ENCODE measurements at regions not wholly inside any gene's neighbourhood (a gene's known extent, or its start where the extent isn't known, plus 50 kb on each side); places are given as distances from the start of the nearest gene placed in this dataset.
A peak's percentile ranks its signal among the peaks of the same experiment; 100 is the strongest.

DNA sequence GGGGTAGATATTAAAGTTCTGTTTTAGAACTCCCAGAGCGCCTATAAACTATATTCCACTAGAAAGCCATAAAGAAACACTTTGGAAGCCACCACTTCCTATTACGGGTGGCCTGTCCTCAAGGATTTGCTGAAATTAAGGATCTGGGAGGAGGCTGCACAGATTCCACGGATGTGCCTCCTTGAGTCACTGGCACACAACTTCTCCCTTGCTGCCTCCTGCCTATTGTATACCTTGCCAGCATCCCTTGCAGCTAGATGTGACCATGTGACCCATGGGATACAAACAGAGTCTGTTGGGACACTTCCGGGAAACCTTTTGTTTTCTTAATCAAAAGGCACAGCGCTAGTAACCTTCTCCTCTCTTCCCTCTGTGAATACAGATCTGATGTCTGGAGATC is 263.0 kb downstream of the C16orf95 start:
- no peaks in the 10 kb centered on the region for H3K36me3 ChIP-seq (ENCODE audit: insufficient read depth, low read length)
- no peak overlapping the region for H3K9ac ChIP-seq (ENCODE audit: low read depth, low read length)
- H3K4me2 ChIP-seq (ENCODE audit: low read length): no peak overlapping the region

DNA sequence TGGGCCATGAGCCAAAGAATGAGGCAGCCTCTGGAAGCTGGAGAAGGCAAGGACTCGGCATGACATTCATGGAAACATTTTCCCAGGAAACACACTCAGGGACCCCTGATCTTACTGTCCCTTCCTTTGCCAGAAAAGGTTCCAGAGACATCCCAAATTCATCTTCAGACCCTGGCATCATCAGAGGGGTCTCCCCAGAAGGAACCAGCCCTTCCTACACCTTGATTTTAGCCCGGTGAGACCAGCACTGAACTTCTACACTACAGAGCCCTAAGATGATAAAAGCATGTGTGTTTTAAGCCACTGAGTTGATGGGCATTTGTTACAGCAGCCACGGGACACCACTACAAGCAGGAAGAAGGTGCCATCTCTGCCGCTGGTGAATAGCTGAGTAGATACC is 262.3 kb downstream of the C16orf95 start:
- peaks cover 4% of the 10 kb centered on the region for H3K9me3 ChIP-seq (replicated peaks; ENCODE audit: low read length)
- H3K4me1 ChIP-seq (ENCODE audit: control insufficient read depth, insufficient read depth, low read length): peaks cover 2% of the 10 kb centered on the region
- H3K9ac ChIP-seq (ENCODE audit: low read depth, low read length): no peak overlapping the region
- H3K36me3 ChIP-seq (ENCODE audit: insufficient read depth, low read length): no peaks in the 10 kb centered on the region
- no peak overlapping the region for H3K4me3 ChIP-seq (ENCODE audit: low read length)
- no peak overlapping the region for H3K4me2 ChIP-seq (ENCODE audit: low read length)
- H3K27me3 ChIP-seq (ENCODE audit: control insufficient read depth, insufficient read depth, low read length): peaks cover 3% of the 10 kb centered on the region

More for the DNA sequence above, 263.0 kb downstream of the C16orf95 start:
- peaks cover 2% of the 10 kb centered on the region for H3K4me1 ChIP-seq (ENCODE audit: control insufficient read depth, insufficient read depth, low read length)
- peaks cover 4% of the 10 kb centered on the region for H3K9me3 ChIP-seq (replicated peaks; ENCODE audit: low read length)
- no peak overlapping the region for H3K4me3 ChIP-seq (ENCODE audit: low read length)
- H3K27me3 ChIP-seq (ENCODE audit: control insufficient read depth, insufficient read depth, low read length): peaks cover 3% of the 10 kb centered on the region

DNA sequence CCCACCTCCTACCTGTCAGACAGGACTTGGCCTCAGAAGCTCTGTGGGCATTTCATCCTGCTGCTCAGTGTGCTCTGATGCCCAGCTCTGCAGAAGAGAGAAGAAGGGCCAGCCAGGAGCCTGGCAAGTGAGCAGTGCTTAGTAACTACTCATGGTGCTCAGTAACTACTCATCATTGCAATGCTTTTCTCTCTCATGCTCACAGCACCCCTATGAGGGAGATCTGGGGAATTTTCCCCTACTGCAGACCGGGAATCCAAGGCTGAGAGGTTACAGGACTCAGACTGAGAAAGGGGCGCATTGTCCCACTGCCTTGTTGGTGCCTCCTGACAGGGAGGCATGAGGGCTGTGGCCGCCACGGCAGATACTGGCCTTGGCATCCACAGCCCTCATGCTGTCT is 261.1 kb downstream of the C16orf95 start:
- H3K4me1 ChIP-seq (ENCODE audit: control insufficient read depth, insufficient read depth, low read length): peaks cover 9% of the 10 kb centered on the region
- no peaks in the 10 kb centered on the region for H3K36me3 ChIP-seq (ENCODE audit: insufficient read depth, low read length)
- H3K27me3 ChIP-seq (ENCODE audit: control insufficient read depth, insufficient read depth, low read length): peaks cover 3% of the 10 kb centered on the region
- H3K4me2 ChIP-seq (ENCODE audit: low read length): no peak overlapping the region
- no peak overlapping the region for H3K9ac ChIP-seq (ENCODE audit: low read depth, low read length)
- peaks cover 4% of the 10 kb centered on the region for H3K9me3 ChIP-seq (replicated peaks; ENCODE audit: low read length)
- H3K4me3 ChIP-seq (ENCODE audit: low read length): no peak overlapping the region

DNA sequence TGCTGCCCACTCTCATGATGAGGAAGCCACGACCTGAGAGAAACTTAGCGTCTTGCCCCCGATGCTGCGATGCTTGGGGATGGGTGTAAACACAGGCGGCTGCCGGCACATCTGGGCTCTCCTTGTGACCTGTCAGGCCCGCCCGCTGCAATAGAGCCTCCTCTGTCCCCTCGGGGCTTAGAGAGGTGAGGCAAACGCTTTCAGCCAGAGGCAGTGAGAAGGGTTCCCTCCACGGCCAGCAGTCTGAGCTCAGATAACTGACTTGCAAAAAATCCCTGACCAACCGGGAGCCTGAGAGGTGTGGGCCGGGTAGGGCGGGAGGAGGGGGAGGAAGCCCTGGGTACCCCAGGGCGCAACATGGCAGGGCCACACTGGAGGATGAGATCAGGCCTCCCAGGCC is 260.6 kb downstream of the C16orf95 start:
- Histone ChIP-seq H3K4me1 (ENCODE audit: control insufficient read depth, insufficient read depth, low read length) (peaks cover 9% of the 10 kb centered on the region), H3K9me3 (replicated peaks; ENCODE audit: low read length) (peaks cover 4% of the 10 kb centered on the region), H3K4me3 (ENCODE audit: low read length) (no peak overlapping the region), H3K4me2 (ENCODE audit: low read length) (no peak overlapping the region), H3K9ac (ENCODE audit: low read depth, low read length) (no peak overlapping the region), H3K36me3 (ENCODE audit: insufficient read depth, low read length) (no peaks in the 10 kb centered on the region), H3K27me3 (ENCODE audit: control insufficient read depth, insufficient read depth, low read length) (peaks cover 3% of the 10 kb centered on the region)

DNA sequence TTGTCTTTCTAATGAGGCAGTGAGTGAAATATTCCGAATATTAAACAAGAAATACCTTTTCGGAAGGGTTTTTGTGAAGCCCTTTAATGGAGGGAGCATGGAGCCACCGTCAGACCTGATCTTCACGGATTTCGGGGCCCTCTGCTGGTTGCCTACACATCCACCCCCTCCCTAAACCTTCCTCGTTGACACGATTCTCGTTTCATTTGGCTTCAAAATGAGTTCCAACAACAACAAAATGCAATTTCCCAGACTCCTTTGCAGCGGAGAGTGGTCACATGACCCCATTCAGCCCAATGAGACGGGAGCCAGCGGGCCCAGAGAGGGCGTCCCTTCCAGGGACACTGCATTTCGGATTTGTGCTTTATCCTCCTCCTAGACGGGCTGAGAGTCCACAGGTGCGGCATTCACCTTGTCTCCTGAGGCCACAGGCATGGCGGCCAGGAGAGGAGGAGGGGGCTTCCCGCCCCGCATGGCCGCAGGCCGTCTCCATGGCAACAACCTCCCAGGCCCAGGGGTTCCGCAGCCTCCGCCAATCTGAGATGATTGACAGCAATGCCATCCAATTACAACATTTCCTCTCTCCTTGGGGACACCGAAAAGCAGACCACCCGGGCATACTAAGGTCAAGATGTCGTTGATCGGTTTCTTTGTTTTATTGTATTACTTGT is 259.8 kb downstream of the C16orf95 start:
- no peak overlapping the region for H3K9ac ChIP-seq (ENCODE audit: low read depth, low read length)
- H3K36me3 ChIP-seq (ENCODE audit: insufficient read depth, low read length): no peaks in the 10 kb centered on the region
- H3K27me3 ChIP-seq (ENCODE audit: control insufficient read depth, insufficient read depth, low read length): no peaks in the 10 kb centered on the region
- H3K4me2 ChIP-seq (ENCODE audit: low read length): no peak overlapping the region
- H3K4me1 ChIP-seq (ENCODE audit: control insufficient read depth, insufficient read depth, low read length): peaks cover 9% of the 10 kb centered on the region
- no peak overlapping the region for H3K4me3 ChIP-seq (ENCODE audit: low read length)
- H3K9me3 ChIP-seq (replicated peaks; ENCODE audit: low read length): peaks cover 4% of the 10 kb centered on the region

DNA sequence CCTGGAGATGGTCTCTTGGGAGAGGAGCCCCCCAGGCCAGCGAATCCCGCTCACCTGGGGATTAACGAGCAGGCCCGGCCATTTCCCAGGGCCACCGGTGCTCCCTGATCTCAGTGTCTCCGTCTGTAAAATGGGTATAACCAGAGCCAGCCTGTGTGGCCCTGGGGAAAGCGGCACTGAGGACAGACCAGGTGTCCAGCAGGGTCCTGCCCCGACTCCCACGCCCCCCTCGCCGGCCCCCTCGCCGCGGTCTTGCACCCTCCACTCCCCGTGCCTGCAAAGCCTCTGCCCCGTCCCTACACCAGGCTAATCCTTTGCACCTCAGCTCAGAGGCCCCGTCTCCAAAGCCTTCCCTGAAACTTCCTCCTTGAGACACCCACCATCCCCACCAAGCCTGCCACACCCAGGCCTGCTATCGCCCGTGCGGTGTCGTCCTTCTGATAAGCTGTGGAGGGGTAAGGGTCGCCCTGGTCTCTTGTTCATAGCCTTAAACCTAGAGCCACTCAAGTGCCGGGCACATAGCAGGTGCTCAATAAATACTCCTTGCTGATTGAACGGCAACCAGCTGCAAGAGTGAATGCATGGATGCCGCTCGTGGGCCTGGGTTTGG is 259.1 kb downstream of the C16orf95 start:
- Histone ChIP-seq H3K36me3 (ENCODE audit: insufficient read depth, low read length) (no peaks in the 10 kb centered on the region), H3K4me2 (ENCODE audit: low read length) (no peak overlapping the region), H3K4me1 (ENCODE audit: control insufficient read depth, insufficient read depth, low read length) (peaks cover 11% of the 10 kb centered on the region), H3K9me3 (replicated peaks; ENCODE audit: low read length) (peaks cover 4% of the 10 kb centered on the region), H3K9ac (ENCODE audit: low read depth, low read length) (no peak overlapping the region), H3K4me3 (ENCODE audit: low read length) (no peak overlapping the region), H3K27me3 (ENCODE audit: control insufficient read depth, insufficient read depth, low read length) (no peaks in the 10 kb centered on the region)

DNA sequence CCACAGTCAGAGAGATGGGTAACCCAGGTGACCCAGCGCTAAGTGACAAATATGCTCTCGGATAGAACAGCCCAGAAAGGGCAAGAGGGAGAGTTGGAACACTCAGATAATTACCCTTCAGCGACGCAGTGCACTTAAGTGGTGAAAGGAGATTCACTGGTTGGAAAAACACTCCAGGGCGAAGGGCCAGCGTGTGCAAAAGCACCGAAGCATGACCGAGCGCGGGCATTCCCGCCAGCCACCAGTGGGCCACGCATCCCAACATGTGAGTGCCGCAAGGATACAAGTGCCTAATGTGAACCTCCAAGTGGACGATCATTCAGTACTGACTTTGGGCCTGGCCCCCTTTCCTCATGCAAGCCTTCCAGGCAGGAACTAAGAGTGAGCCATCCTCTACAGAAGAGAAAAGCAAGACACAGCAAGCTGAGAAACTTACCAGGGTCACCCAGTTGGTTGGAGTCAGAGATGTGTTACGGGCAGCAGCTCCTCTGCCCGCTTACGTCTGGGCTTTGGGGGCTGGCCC is 258.4 kb downstream of the C16orf95 start:
- peaks cover 9% of the 10 kb centered on the region for H3K4me1 ChIP-seq (ENCODE audit: control insufficient read depth, insufficient read depth, low read length)
- H3K9me3 ChIP-seq (replicated peaks; ENCODE audit: low read length): peaks cover 4% of the 10 kb centered on the region
- H3K4me3 ChIP-seq (ENCODE audit: low read length): no peak overlapping the region
- no peak overlapping the region for H3K9ac ChIP-seq (ENCODE audit: low read depth, low read length)
- no peak overlapping the region for H3K4me2 ChIP-seq (ENCODE audit: low read length)
- no peaks in the 10 kb centered on the region for H3K27me3 ChIP-seq (ENCODE audit: control insufficient read depth, insufficient read depth, low read length)
- no peaks in the 10 kb centered on the region for H3K36me3 ChIP-seq (ENCODE audit: insufficient read depth, low read length)

DNA sequence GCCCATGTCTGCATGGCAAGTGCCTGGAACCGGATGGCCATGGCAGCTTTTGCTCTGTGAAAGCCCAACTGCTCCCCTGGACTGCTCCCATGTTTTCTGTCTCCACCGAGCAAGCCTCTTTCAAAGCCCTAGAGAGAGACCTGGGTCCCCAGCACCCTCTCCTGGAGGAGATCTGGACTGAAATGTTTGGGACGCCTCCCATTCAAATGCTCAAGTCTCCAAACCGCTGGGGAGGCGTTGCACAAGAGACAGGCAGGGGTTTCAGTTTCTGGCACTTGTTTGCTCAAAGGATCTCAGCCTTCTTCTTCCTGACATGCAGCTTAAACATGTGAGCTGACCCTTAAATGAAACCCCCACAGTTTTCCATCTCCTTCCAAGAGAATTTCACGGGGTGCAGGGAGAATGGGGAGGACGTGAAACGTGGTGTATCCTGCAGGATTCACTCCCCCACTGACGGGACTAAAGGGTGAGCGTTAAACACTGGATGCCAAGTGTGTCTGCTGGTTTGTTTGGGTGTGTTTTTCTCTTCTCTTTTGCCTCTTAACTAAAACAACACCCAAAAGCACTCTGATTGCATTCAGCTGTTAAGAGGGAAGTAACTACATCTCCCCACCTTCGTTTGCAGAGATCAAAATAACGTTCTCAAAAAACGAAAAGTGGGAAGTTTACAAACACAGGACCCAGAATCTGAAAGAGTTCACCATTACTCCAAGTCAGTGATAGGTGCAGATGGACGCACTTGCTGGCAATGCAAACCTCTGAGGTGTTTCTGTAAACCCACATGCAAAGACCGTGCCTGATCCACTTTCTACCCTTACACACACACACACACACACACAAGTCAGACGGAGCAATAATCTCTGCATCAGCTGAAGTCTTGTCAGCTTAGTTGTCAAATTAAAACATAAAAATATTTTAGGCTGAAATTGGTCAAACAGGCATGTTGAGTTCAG is 256.9 kb downstream of the C16orf95 start:
- Histone ChIP-seq H3K4me1 (ENCODE audit: control insufficient read depth, insufficient read depth, low read length) (peaks cover 9% of the 10 kb centered on the region), H3K27me3 (ENCODE audit: control insufficient read depth, insufficient read depth, low read length) (no peaks in the 10 kb centered on the region), H3K36me3 (ENCODE audit: insufficient read depth, low read length) (no peaks in the 10 kb centered on the region), H3K9me3 (replicated peaks; ENCODE audit: low read length) (no peaks in the 10 kb centered on the region), H3K4me2 (ENCODE audit: low read length) (peak overlapping the region; percentile 81), H3K9ac (ENCODE audit: low read depth, low read length) (no peak overlapping the region), H3K4me3 (ENCODE audit: low read length) (peak overlapping the region; percentile 56)

DNA sequence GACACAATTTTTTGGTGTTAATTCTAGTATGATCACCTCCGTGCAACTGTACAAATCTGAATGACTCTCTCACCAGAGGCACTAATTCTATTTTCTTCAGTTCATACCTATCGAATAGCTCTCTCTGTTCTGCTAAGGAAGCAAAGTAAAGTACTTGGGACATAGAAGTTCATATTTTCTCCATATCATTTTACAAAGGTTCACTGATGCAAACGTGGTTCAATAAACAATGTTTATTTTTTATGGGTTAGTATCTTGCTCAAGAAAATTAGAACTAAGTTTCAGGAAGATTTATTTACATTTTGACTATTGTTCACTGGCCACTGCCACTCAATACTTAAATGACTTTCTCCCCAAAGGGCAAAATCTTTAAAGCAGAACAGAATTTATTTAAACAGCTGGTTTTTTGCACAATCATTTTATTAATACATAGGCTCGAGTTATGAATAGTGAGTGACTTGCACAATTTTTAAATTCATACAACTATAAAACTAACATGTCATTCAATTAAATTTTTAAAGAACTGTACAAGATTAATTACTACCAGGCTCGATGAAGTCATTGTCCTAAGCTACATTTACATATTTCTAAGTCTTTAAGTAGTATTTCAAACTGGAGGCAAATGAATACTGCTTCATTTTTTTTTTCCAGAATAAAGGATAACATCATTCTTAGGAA is 255.8 kb downstream of the C16orf95 start:
- H3K4me3 ChIP-seq (ENCODE audit: low read length): no peak overlapping the region
- no peaks in the 10 kb centered on the region for H3K36me3 ChIP-seq (ENCODE audit: insufficient read depth, low read length)
- no peaks in the 10 kb centered on the region for H3K9me3 ChIP-seq (replicated peaks; ENCODE audit: low read length)
- H3K9ac ChIP-seq (ENCODE audit: low read depth, low read length): no peak overlapping the region
- no peaks in the 10 kb centered on the region for H3K27me3 ChIP-seq (ENCODE audit: control insufficient read depth, insufficient read depth, low read length)
- H3K4me2 ChIP-seq (ENCODE audit: low read length): no peak overlapping the region
- H3K4me1 ChIP-seq (ENCODE audit: control insufficient read depth, insufficient read depth, low read length): peaks cover 9% of the 10 kb centered on the region

DNA sequence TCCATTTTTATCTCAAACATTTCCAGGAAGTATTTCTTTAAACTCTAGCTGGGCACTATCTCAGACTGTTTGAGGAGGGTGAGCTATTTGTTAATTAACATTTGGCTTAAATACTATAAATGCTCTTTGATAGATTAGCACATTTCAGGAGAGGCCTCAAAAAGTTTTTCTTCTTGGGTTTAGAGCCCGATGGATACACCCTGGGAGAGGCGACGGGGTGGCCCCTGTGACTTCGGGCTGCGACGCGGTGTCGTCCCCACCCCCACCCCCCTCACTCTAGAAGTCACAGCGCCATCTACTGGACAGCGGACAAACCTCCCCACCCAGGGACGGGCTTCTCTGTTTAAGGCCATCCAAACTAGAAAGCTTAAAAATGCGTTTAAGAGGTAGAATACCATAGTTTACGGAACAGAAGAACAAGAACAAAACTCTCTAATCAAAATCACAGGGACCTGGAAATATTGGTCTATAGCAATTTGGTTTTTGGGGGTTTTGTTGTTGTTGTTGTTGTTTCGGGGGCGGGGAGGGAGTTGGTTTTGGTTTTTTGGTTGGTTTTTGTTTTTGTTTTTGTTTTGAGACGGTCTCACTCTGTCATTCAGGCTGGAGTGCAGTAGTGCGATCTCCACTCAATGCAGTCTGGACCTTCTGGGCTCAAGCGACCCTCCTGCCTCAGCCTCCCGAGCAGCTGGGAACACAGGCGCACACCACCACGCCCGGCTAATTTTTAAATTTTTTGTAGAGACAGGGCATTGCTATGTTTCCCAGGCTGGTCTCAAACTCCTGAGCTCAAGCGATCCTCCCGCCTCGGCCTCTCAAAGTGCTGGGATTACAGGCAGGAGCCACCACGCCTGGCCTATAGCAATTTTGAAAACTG is 254.4 kb downstream of the C16orf95 start:
- Histone ChIP-seq H3K4me2 (ENCODE audit: low read length) (peak overlapping the region; percentile 83), H3K4me1 (ENCODE audit: control insufficient read depth, insufficient read depth, low read length) (peaks cover 9% of the 10 kb centered on the region), H3K9ac (ENCODE audit: low read depth, low read length) (peak overlapping the region; percentile 68), H3K9me3 (replicated peaks; ENCODE audit: low read length) (no peaks in the 10 kb centered on the region), H3K27me3 (ENCODE audit: control insufficient read depth, insufficient read depth, low read length) (no peaks in the 10 kb centered on the region), H3K4me3 (ENCODE audit: low read length) (peak overlapping the region; percentile 62), H3K36me3 (ENCODE audit: insufficient read depth, low read length) (no peaks in the 10 kb centered on the region)
